Epithelial cell of proximal tubule (primary cell): ENCODE measurements at regions not wholly inside any gene's neighbourhood (a gene's known extent, or its start where the extent isn't known, plus 50 kb on each side); places are given as distances from the start of the nearest gene placed in this dataset.
A peak's percentile ranks its signal among the peaks of the same experiment; 100 is the strongest.

ENCODE experiments used
- DNase-seq: peaks from one replicate; pipeline ENCODE4 v3.0.0-alpha.2; 2011; ENCODE audit warnings: low read depth
- H3K4me3 ChIP-seq: 2 replicates; pipeline ENCODE4 v1.5.1; 2011; ENCODE audit warnings: low read depth, mild to moderate bottlenecking, low read length
- TF ChIP-seq, protein P1 (sequence below): conservative IDR thresholded peaks from 2 replicates; pipeline ENCODE4 v1.5.1; 2012; ENCODE audit warnings: low read depth, mild to moderate bottlenecking, low read length

DNA sequence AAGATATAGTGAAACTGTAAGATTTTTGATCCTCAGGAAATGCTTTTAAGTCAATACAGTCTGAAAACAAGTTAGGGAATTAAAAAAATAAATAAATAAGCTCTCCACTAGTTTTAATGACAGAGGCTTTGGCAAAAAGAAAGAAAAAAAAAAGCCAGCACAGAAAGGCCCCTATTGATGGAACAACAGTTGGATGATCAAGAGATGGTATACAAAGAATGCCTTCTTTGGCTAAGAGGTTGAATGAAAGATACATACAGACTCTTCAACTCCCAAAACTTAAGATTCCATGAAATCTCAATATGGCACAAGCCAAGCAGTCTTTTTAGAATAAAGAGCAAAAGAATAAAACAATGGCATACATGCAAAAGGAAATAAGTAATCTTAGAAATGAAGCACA lies 64.0 kb upstream of the GALNT5 start:
- TF ChIP-seq, protein P1, sequence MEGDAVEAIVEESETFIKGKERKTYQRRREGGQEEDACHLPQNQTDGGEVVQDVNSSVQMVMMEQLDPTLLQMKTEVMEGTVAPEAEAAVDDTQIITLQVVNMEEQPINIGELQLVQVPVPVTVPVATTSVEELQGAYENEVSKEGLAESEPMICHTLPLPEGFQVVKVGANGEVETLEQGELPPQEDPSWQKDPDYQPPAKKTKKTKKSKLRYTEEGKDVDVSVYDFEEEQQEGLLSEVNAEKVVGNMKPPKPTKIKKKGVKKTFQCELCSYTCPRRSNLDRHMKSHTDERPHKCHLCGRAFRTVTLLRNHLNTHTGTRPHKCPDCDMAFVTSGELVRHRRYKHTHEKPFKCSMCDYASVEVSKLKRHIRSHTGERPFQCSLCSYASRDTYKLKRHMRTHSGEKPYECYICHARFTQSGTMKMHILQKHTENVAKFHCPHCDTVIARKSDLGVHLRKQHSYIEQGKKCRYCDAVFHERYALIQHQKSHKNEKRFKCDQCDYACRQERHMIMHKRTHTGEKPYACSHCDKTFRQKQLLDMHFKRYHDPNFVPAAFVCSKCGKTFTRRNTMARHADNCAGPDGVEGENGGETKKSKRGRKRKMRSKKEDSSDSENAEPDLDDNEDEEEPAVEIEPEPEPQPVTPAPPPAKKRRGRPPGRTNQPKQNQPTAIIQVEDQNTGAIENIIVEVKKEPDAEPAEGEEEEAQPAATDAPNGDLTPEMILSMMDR, result no peak
- H3K4me3 ChIP-seq, result no peak overlapping the region

DNA sequence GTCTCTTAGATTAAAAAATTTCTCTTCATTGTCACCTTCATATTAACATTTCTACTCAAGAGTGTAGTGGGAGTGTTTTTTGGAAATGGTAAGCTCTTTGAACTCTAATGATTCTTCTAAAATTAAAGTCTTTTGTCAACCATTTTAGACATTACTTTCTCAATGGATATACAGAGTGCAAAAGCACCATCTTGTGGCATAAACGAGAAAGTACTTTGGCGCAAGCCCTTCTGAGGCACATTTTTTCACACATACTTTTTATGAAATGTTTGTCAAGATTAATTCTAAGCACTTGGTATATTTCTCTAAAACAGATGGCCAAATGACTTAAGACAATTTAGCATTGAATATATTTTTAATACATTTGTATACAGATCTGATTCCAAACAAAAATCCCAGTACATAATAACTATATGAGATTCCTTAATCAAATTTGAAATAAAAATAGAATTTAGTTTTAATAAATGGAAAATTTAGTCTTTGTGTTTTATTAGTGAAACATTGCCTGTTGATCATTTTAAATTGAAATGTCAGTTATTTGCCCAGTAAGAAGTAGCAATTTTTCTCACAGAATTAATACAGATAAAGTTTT lies 63.3 kb upstream of the GALNT5 start:
- peak; percentile 13 for DNase-seq
- no peak overlapping the region for H3K4me3 ChIP-seq
- TF ChIP-seq, protein P1, result peak; percentile 78

More for the DNA sequence above, 64.0 kb upstream of the GALNT5 start:
- no peak for DNase-seq

DNA sequence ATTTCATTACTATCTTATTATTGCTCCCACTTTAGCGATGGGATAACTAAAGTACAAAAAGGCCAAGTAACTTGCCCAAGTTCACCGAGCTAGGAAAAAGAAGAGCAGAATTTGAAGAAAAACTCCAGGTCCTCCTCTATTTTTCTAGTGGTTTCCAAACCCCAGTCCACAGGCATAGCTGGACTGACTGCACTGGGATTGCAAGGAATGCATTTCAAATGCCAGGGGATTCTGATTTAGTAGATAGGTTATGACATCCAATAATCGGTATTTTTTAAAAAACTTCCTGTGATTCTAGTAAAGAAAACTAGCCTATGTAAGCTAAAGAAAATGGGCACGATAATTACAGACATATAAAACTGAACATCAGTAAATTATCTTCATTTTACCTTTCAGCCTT lies 62.7 kb upstream of the GALNT5 start:
- no peak overlapping the region for H3K4me3 ChIP-seq
- TF ChIP-seq, protein P1, result no peak
- no peak for DNase-seq

DNA sequence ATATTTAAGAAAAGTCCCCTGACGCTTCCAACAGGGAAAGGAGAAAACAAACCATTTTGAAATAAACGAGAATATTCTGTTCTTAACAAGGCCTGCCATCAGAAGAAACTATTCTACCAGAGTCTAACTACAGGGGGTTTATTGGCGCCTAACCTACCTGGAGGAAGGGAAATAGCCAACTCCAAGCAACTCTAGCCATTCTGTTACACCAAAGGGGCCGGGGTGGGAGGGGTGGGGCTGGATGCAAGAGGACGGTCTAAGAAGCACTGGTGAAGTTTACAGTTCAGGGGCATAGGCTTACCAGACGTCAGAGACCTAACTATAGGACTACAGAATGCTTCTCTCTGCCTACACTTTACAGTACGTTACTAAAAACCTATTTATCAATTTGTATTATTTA lies 60.5 kb upstream of the GALNT5 start:
- H3K4me3 ChIP-seq, result no peak overlapping the region
- DNase-seq, result no peak
- TF ChIP-seq, protein P1, result no peak

DNA sequence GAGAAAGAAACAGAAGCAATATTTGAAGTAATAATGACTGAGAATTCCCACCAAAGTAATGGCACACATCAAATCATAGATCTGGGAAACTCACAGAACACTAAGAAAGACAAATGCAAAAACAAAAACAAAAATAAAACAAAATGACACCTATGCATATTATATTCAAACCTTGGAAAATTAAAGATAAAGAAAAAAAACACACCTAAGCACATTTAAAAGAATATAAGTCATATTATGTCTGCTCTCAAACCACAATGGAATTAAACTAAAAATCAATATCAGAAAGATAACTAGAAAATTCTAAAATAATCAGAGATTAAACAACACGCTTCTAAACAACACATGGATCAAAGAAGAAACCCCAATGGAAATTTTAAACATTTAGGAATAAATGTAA lies 59.7 kb upstream of the GALNT5 start:
- TF ChIP-seq, protein P1, result no peak
- no peak overlapping the region for H3K4me3 ChIP-seq
- no peak for DNase-seq

DNA sequence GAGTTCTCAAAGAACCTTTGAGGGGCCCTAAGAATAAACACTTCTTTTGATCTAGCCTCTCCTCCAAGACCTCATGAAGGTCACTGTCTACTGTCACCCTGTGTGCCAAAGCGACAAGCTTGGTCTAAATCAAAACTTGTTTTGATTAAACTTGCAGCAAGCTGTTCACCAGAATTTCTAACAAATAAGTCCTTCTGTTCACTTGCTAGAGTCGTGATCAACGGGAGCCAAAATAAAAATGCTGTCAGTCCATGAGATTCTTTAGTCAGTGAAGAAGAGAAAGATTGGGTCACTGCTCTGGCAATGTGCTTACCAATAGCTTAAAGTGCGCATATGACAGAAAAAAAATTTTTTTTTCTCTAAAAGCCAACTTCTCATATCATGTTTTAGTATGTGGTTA lies 53.9 kb upstream of the GALNT5 start:
- TF ChIP-seq, protein P1, result no peak
- H3K4me3 ChIP-seq, result no peak overlapping the region
- no peak for DNase-seq

DNA sequence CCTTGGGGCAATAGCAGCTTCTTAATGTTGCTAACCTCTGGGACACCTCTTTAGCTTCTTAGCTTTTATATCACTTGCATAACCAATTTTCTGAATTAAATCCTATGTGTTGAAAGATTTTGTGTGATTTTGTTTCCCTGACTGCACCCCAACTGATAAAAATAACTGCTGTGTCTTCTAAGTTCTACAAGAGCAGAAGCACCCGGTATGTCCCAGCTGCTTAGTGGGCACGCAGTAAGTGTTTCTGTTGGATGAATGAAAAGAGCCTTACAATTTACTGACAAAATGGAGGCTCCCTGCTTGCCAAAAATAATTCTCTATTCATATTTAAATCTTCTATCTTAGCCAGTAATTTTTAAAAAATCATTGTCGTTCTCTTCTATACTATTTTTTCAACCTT lies 53.1 kb upstream of the GALNT5 start:
- TF ChIP-seq, protein P1, result no peak
- H3K4me3 ChIP-seq, result no peak overlapping the region
- DNase-seq, result no peak
